ENCODE measurements at regions not wholly inside any gene's neighbourhood (a gene's known extent, or its start where the extent isn't known, plus 50 kb on each side); places are given as distances from the start of the nearest gene placed in this dataset.
"Not testable (repeated sequence)": the region's sequence is repeated elsewhere in the genome, so short reads cannot be mapped to it uniquely, and the experiment has no call there.

DNA sequence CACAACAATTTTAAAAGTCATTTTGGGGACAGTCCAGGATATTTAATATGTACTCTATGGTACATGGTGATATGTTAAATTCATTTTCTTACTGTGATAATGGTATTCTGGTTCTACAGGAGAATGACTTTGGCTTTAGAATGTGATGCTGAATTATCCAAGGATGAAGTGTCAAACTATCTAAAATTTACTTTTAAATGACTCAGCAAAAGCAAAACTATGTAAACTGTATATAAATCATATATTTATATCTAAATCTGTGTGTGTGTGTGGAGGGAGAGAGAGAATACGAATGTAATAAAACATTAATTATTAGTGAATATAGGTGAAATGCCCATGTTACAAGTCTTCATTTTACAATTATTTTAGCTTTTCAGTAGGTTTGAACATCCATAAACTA, 733.8 kb upstream of the CA10 start:
- H3K4me2 ChIP-seq = no peak overlapping the region
- ATAC-seq (no peak), DNase-seq (ENCODE audit: low read depth in 1 of 2, low spot score in 1 of 2) (no peak), FAIRE-seq (no peak)
- CTCF ChIA-PET = no interaction called here
- POLR2A ChIA-PET = no interaction called here
- no peaks in the 10 kb centered on the region for H3K4me1 ChIP-seq
- H3K4me3 ChIP-seq = no peak overlapping the region
- H3K27ac ChIP-seq = no peak overlapping the region
- no peak for TF ChIP-seq CBX2 (IDR thresholded peaks at IDR 0.05; ENCODE audit: borderline replicate concordance, low read depth)
- no peak for TF ChIP-seq E2F6 (IDR thresholded peaks at IDR 0.05; ENCODE audit: borderline replicate concordance, low read depth)
- TF ChIP-seq, protein P1, sequence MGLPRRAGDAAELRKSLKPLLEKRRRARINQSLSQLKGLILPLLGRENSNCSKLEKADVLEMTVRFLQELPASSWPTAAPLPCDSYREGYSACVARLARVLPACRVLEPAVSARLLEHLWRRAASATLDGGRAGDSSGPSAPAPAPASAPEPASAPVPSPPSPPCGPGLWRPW (IDR thresholded peaks at IDR 0.05) = no peak
- TF ChIP-seq HOXA7 (CRISPR knock-in tag; IDR thresholded peaks at IDR 0.05) = no peak
- no peak for TF ChIP-seq PHF8 (IDR thresholded peaks at IDR 0.05; ENCODE audit: borderline replicate concordance, low read depth)
- TF ChIP-seq ZC3H11A (IDR thresholded peaks at IDR 0.05) = no peak
- TF ChIP-seq EP300 (IDR thresholded peaks at IDR 0.05) = no peak
- TF ChIP-seq MAFK (IDR thresholded peaks at IDR 0.05; ENCODE audit: partially characterized antibody) = peak; percentile 44
- 0% methylated on average over 1 of the region's 1 CpG for WGBS (ENCODE audit: missing lambda C conversion rate)
- no peaks in the 10 kb centered on the region for H3K9me3 ChIP-seq

DNA sequence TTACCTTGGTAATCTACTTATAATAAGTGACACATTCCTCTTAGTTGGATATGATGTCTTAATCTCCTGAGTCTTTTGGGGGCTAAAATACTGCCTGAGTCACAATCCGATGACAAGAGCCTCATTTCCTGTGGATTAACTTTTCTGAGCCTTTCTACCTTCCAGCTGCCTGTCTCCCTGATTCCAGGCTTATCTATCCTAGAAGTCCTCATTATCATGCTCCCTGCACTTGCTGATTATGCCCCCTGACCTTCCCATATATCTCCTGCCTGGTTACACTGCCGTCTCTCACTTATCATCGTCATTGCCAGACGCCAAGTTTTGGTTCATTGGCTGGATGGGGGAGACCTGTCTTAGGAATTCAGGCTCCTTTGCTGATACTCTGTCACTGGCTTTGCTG, 727.4 kb upstream of the CA10 start:
- no peaks in the 10 kb centered on the region for H3K9me3 ChIP-seq
- TF ChIP-seq RNF2 (IDR thresholded peaks at IDR 0.05; ENCODE audit: borderline replicate concordance, low read depth) (no peak), EHF (CRISPR knock-in tag; IDR thresholded peaks at IDR 0.05) (no peak), PHF8 (IDR thresholded peaks at IDR 0.05; ENCODE audit: borderline replicate concordance, low read depth) (no peak), HOXA7 (CRISPR knock-in tag; IDR thresholded peaks at IDR 0.05) (no peak), CEBPB (IDR thresholded peaks at IDR 0.05) (no peak), NPAS2 (CRISPR knock-in tag; IDR thresholded peaks at IDR 0.05; ENCODE audit: borderline replicate concordance) (no peak), RCOR1 (IDR thresholded peaks at IDR 0.05; ENCODE audit: low read depth, low read length) (no peak), HEYL (CRISPR knock-in tag; IDR thresholded peaks at IDR 0.05) (no peak), EP300 (IDR thresholded peaks at IDR 0.05) (no peak), HDAC2 (IDR thresholded peaks at IDR 0.05) (no peak), FOXS1 (CRISPR knock-in tag; IDR thresholded peaks at IDR 0.05) (no peak), MAZ (IDR thresholded peaks at IDR 0.05; ENCODE audit: borderline replicate concordance, low read depth, low read length) (no peak), MYC (IDR thresholded peaks at IDR 0.05; ENCODE audit: borderline replicate concordance, low read length) (no peak), GATA3 (IDR thresholded peaks at IDR 0.05; ENCODE audit: borderline replicate concordance) (no peak), NR3C1 (IDR thresholded peaks at IDR 0.05) (no peak), ESRRA (IDR thresholded peaks at IDR 0.05; ENCODE audit: borderline replicate concordance, low read length) (no peak), RFX5 (IDR thresholded peaks at IDR 0.05) (no peak), JUN (IDR thresholded peaks at IDR 0.05) (no peak)
- TF ChIP-seq, protein P2, sequence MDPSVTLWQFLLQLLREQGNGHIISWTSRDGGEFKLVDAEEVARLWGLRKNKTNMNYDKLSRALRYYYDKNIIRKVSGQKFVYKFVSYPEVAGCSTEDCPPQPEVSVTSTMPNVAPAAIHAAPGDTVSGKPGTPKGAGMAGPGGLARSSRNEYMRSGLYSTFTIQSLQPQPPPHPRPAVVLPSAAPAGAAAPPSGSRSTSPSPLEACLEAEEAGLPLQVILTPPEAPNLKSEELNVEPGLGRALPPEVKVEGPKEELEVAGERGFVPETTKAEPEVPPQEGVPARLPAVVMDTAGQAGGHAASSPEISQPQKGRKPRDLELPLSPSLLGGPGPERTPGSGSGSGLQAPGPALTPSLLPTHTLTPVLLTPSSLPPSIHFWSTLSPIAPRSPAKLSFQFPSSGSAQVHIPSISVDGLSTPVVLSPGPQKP (IDR thresholded peaks at IDR 0.05; ENCODE audit: low read depth, low read length) = no peak
- TF ChIP-seq, protein P1 (IDR thresholded peaks at IDR 0.05) = no peak
- no peak for ATAC-seq
- H3K4me1 ChIP-seq = no peaks in the 10 kb centered on the region
- no peak for FAIRE-seq
- ChIA-PET CTCF (no interaction called here), POLR2A (no interaction called here)
- WGBS (ENCODE audit: missing lambda C conversion rate) = 9% methylated on average over 4 of the region's 4 CpGs
- no peak overlapping the region for H3K4me2 ChIP-seq
- no peak overlapping the region for H3K27ac ChIP-seq
- no peak overlapping the region for H3K4me3 ChIP-seq
- no peak for DNase-seq (ENCODE audit: low read depth in 1 of 2, low spot score in 1 of 2)

GRCh38 chr17:52883907-52884491, 725.5 kb upstream of the CA10 start:
- CTCF ChIA-PET; H3K4me1 ChIP-seq; POLR2A ChIA-PET; H3K9me3 ChIP-seq; FAIRE-seq; H3K27ac ChIP-seq; H3K4me3 ChIP-seq; ATAC-seq; H3K4me2 ChIP-seq; DNase-seq (ENCODE audit: low read depth in 1 of 2, low spot score in 1 of 2): not testable (repeated sequence)
- WGBS (ENCODE audit: missing lambda C conversion rate) = 27% methylated on average over 37 of the region's 43 CpGs

GRCh38 chr17:52846767-52847166, 688.3 kb upstream of the CA10 start:
- H3K4me2 ChIP-seq; FAIRE-seq; ATAC-seq; H3K27ac ChIP-seq; POLR2A ChIA-PET; CTCF ChIA-PET; H3K4me1 ChIP-seq; H3K9me3 ChIP-seq; H3K4me3 ChIP-seq; DNase-seq (ENCODE audit: low read depth in 1 of 2, low spot score in 1 of 2): not testable (repeated sequence)
- WGBS (ENCODE audit: missing lambda C conversion rate) = 45% methylated on average over 3 of the region's 3 CpGs

All from A549 (cell line).